GF-D8 (cell line): ENCODE measurements at regions not wholly inside any gene's neighbourhood (a gene's known extent, or its start where the extent isn't known, plus 50 kb on each side); places are given as distances from the start of the nearest gene placed in this dataset.

ENCODE experiments used
- DNase-seq: peaks from one replicate; lab custom pipeline; 2025; lab: John Stamatoyannopoulos, UW

DNA sequence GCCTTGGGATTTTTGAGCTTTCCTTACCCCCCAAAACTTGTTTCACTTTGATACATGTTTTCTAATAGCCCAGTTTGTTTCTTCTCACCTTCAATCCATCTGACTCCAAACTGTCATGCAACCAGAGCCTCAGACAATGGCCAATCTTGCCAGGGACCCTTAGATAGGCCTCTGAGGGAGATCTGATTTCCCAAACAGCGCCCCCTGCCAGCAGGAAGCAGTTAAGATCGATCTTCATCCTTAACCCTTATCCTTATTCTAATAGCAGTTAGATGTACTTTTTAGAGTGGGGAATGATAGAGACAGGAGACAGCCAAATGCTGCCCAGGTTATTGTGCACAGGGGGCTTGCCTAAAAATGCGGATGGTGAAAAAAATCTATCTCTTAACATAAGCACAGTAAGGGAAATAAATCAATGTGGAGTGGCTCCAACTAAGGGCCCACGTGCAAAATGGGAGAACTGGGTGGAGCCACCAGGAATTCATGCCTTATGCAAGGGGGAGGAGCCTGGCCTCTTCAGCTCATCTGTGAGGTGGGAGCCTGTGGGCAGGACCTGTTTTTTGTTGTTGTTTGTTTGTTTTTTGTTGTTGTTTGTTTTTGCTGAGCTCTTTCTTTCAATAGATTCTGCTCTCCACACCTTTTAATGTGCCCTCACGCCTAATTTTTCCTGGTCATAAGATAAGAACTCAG, 833.6 kb upstream of the AGA start:
- no peak for DNase-seq

GRCh38 chr4:178280362-178280761, 838.1 kb upstream of the AGA start:
- no peak for DNase-seq

GRCh38 chr4:178288462-178288861, 846.2 kb upstream of the AGA start:
- no peak for DNase-seq

- no peak for DNase-seq
Measured at GRCh38 chr4:178293601-178294000, 851.4 kb upstream of the AGA start.

GRCh38 chr4:178296669-178297068, 854.4 kb upstream of the AGA start:
- DNase-seq = no peak

- no peak for DNase-seq
Measured at GRCh38 chr4:178306565-178306964, 864.3 kb upstream of the AGA start.

DNA sequence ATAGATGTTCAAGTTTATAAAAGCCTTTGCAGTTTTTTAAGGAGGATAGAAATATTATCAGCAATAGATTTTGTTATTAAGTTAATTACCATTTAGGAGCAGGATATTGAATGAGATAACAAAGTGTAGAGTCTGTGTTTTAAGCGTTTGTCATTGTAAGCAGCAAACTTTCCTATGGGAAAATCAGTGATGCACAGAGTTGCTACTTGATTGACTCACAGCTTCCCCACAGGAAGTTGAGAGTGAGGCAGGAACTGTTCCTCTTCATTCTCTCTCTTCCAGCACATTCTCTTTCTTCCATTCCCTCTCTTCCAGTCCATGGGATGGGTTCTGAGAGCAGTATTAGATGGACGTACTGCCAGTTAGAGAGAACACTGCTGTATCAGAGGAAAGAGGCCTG, 867.7 kb upstream of the AGA start:
- no peak for DNase-seq

GRCh38 chr4:178311997-178312396, 869.8 kb upstream of the AGA start:
- DNase-seq = no peak

DNA sequence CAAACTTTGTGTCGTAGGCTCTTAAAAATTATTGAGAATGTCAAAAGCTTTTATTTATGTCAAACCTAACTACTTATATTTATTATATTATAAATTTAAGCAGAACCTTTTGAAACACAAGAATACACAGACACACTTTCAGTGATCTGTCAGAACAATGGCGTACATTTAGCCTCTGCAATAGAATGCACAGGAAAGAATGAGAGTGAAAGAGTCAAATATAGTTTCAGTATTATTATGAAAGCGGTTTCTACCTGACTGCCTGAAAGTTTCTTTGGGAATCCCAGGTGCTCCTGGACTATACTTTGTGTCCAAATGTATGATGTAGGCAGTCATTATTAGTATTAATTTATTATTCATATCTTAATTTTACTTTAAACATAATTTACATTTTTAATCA, 872.0 kb upstream of the AGA start:
- no peak for DNase-seq

DNA sequence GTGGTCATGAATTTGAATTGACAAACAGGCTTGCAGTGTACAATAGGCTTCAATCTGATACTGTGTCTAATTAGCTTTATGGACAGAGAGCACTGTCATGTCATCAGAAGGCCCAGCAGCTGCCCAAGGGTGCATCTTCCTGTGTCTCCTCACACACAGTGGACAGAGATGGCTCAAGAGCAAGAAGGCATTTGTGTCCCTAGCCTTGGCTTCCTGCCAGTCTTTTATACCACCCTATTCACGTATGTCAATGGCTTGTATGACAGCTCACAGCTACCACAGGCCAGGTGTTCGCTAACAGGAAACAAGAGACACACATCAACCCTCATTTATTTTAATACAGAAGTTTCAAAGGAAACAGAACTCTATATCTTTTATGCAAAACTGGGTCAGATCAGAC, 874.0 kb upstream of the AGA start:
- DNase-seq = no peak

DNA sequence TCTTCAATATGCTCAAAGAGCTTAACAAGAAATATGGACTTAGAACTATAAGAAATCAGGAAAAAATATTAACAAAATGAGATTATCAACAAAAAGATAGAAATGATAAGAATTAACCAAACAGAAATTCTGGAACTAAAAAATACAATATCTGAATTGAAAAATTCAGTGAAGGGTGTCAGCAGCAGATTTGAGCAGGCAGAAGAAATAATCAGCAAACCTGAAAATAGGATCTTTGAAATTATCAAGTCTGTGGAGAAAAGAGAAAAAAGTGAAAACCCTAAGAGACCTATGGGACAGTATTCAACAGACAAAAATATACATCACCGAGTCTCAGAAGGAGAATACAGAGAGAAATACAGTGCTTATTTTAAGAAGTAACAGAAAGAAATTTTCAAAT, 877.8 kb upstream of the AGA start:
- DNase-seq = no peak

GRCh38 chr4:178322524-178323183, 880.4 kb upstream of the AGA start:
- no peak for DNase-seq

- DNase-seq = no peak
Measured at GRCh38 chr4:178329226-178329872, 887.1 kb upstream of the AGA start.

DNA sequence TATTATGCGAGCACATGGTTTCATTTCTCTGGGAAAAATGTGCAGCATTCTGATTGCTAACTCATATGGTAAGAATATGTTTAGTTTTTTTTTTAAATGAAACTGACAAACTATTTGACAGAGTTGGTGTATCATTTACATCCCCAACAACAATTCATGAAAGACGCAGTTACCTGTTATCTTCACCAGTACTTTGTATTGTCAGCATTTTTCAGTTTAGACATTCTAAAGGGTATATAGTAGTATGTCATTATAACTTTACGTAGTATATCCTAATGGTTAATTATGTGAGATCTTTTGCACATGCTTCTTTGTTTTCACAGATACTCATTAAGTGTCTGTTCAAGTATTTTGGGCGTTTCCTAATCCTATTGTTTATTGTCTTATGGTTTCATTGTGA, 891.1 kb upstream of the AGA start:
- DNase-seq = no peak

GRCh38 chr4:178339769-178340168, 897.5 kb upstream of the AGA start:
- DNase-seq = no peak

- no peak for DNase-seq
Measured at GRCh38 chr4:178340468-178340867, 898.2 kb upstream of the AGA start.

GRCh38 chr4:178344096-178344495, 901.9 kb upstream of the AGA start:
- no peak for DNase-seq

- no peak for DNase-seq
Measured at GRCh38 chr4:178347111-178347510, 904.9 kb upstream of the AGA start.

DNA sequence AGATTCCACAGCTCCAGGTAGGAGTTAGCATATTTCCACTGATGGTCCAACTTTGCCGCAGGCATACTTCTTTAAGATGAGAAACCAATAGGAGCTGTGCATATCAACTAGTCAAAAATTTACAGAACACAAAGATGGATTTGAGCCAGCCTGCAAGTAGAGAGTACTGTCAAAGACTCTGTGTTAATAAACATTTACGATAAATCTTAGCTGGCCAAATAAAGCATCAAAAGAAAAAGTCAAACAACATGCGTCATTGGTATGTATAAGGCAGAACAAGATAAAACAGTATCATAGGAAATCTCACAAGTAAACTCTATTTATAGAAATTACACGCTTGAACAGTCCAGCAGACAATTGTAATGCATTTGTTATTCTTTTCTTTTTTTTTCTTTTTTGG, 907.4 kb upstream of the AGA start:
- DNase-seq = no peak

GRCh38 chr4:178351185-178351584, 908.9 kb upstream of the AGA start:
- no peak for DNase-seq

- DNase-seq = no peak
Measured at GRCh38 chr4:178356725-178357124, 914.5 kb upstream of the AGA start.

DNA sequence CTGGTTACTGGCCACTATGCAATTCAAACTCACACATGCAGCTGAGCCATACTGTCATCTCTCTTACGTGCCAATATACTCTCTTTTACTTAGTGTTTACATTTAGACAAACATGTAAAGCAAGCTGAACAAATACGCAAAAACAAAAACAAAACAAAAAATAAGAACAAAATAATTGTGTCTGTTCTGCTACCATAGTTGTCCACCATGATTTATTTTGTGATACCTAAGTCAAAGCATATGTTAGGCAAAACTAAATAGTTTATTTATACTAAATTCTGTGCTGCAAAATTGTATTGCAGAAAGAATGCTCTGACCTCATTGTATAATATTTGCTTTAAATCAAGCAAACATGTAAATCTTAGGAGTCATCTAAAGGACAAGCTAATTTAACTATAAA, 943.2 kb upstream of the AGA start:
- DNase-seq = no peak

DNA sequence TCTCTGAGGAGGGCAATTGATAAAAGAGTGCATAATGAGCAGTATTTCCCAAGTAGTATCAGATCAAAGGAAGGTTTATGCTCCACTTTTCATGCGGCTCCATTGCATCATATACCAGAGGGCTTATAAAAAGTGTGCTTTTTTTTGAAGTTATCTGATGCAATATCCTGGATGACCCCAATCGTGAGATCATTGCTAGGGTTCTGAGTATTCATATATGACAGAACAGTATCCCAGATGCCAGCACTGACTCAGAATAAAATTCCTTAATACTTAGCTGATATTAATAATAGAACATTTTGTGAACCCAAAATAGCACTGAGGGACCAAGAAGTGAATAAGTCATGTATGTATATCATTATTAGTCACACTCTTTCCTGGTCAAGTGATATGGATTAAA, 945.5 kb upstream of the AGA start:
- no peak for DNase-seq

DNA sequence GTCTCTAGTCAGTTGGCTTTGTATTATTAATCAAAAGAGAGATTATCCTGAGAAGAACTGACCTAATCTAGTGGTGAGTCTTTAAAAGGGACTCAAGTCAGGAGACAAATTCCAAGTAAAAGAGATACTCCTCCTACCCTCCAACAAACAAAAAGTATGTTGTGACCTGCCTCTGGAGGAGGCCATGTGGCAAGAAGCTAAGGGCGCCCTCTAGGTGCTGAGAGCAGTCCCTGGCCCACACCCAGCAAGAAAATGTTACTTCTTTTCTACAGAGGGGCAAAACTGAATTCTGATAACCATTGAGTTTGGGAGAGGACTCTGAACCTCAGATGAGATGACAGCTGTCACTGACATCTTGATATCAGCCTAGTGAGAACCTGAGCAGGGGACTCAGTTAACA, 953.6 kb upstream of the AGA start:
- no peak for DNase-seq
